Transverse colon (tissue), 3 donors: ENCODE measurements at regions not wholly inside any gene's neighbourhood (a gene's known extent, or its start where the extent isn't known, plus 50 kb on each side); places are given as distances from the start of the nearest gene placed in this dataset.

Experiments used
- EP300 ChIP-seq: sonication (generic); formaldehyde crosslinking; IDR thresholded peaks from one replicate; pipeline ENCODE4 v1.6.1; 2017; ENCODE audit warnings: antibody characterized with exemption, low read depth
- TF ChIP-seq, protein P1 (sequence below), 5 experiments: fragments of 200-600 bp in 3 of 5; fragments of 450-650 bp in 2 of 5; sonication (generic) in 3 of 5; IDR thresholded peaks; 1 replicate in 2 of 5; 2 replicates in 3 of 5; pipeline ENCODE4 v1.5.1; 2016 to 2017; ENCODE audit warnings: antibody characterized with exemption in 5 of 5, inconsistent platforms in 3 of 5, mild to moderate bottlenecking in 2 of 5, moderate library complexity in 1 of 5

DNA sequence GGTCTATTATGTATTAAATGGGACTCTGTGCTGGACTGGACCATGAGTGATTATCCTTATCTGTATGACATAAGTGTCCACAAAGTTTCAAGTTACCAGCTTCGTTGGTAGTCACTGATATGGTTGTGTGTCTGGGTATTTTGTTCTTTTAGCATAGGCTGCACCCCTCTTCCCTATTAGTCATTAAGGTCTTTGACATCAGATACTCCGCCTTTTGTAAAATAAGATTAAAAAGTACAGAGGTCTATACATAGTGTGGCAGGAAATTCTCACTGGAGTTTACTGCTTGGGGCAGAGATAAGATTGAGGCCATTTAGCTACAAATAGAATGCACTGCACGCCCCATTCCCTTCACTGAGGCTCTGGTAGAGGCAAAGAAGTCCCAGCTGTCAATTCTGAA is 99.4 kb downstream of the TMEM215 start:
- TF ChIP-seq, protein P1, sequence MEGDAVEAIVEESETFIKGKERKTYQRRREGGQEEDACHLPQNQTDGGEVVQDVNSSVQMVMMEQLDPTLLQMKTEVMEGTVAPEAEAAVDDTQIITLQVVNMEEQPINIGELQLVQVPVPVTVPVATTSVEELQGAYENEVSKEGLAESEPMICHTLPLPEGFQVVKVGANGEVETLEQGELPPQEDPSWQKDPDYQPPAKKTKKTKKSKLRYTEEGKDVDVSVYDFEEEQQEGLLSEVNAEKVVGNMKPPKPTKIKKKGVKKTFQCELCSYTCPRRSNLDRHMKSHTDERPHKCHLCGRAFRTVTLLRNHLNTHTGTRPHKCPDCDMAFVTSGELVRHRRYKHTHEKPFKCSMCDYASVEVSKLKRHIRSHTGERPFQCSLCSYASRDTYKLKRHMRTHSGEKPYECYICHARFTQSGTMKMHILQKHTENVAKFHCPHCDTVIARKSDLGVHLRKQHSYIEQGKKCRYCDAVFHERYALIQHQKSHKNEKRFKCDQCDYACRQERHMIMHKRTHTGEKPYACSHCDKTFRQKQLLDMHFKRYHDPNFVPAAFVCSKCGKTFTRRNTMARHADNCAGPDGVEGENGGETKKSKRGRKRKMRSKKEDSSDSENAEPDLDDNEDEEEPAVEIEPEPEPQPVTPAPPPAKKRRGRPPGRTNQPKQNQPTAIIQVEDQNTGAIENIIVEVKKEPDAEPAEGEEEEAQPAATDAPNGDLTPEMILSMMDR (IDR thresholded peaks at IDR 0.05) = no peak
- no peak for TF ChIP-seq EP300
